ENCODE measurements at regions not wholly inside any gene's neighbourhood (a gene's known extent, or its start where the extent isn't known, plus 50 kb on each side); places are given as distances from the start of the nearest gene placed in this dataset.

- TF ChIP-seq CTCF (IDR thresholded peaks at IDR 0.05) (no peak), POLR2A (IDR thresholded peaks at IDR 0.05) (no peak)
These were observed 439.3 kb downstream of the ADRA2A start for GRCh38 chr10:111516144-111516543.
